ENCODE measurements at regions not wholly inside any gene's neighbourhood (a gene's known extent, or its start where the extent isn't known, plus 50 kb on each side); places are given as distances from the start of the nearest gene placed in this dataset.

GRCh38 chr9:117952581-117952980 is 248.4 kb downstream of the TLR4 start:
- no peak overlapping the region for H3K4ac ChIP-seq (ENCODE audit: low read depth, low read length)
- no peaks in the 10 kb centered on the region for H3K79me1 ChIP-seq (ENCODE audit: insufficient read depth, low read depth, low read length, poor library complexity, severe bottlenecking)
- no peaks in the 10 kb centered on the region for H3K36me3 Mint-ChIP-seq (ENCODE audit: insufficient read depth in 1 of 3, low read depth in 3 of 3)
- no peak overlapping the region for H2BK20ac ChIP-seq (ENCODE audit: low read depth, low read length, poor library complexity, severe bottlenecking)
- no peak overlapping the region for H3K14ac ChIP-seq (ENCODE audit: insufficient read depth, low read length)
- H3K9me3 Mint-ChIP-seq = no peaks in the 10 kb centered on the region
- H2BK15ac ChIP-seq (ENCODE audit: low read depth, low read length) = no peak overlapping the region
- no peak for DNase-seq
- no peak overlapping the region for H2BK12ac ChIP-seq (ENCODE audit: insufficient read length, low read depth, low read length)
- no peak overlapping the region for H2BK5ac ChIP-seq (ENCODE audit: insufficient read length, low read length)
- H2BK120ac ChIP-seq (ENCODE audit: low read depth, low read length, poor library complexity, severe bottlenecking) = no peak overlapping the region
- no peak overlapping the region for H3K56ac ChIP-seq (ENCODE audit: insufficient read length, low read depth, low read length)
- H3K4me1 Mint-ChIP-seq = peaks cover 0 to 5% of the 10 kb centered on the region in 2 experiments; a peak in 1 of 4 replicates
- no peaks in the 10 kb centered on the region for H3K27me3 Mint-ChIP-seq (ENCODE audit: low read depth)
- TF ChIP-seq CTCF (conservative IDR thresholded peaks at IDR 0.05) = no peak
- no peak overlapping the region for H3K9ac ChIP-seq (ENCODE audit: extremely low read depth, insufficient read length, low read length)
- no peak overlapping the region for H4K5ac ChIP-seq (ENCODE audit: insufficient read length, low read depth, low read length)
- no peak overlapping the region for H3K18ac ChIP-seq (ENCODE audit: insufficient read length, low read depth, low read length)
- no peak overlapping the region for H3K4me3 Mint-ChIP-seq
- H4K20me1 ChIP-seq (ENCODE audit: control insufficient read depth, insufficient read depth, insufficient read length) = no peaks in the 10 kb centered on the region
- no peak overlapping the region for H3K27ac Mint-ChIP-seq
- H3K27me3 ChIP-seq (ENCODE audit: insufficient read depth, low read length) = no peaks in the 10 kb centered on the region
- H2AFZ ChIP-seq (ENCODE audit: low read length) = no peak overlapping the region
- WGBS (ENCODE audit: extremely low coverage, insufficient read length, low lambda C conversion rate) = no CpG with 5 or more reads among the region's 2 CpGs
- no peaks in the 10 kb centered on the region for H3K4me1 ChIP-seq (ENCODE audit: insufficient read depth, low read length)
- no peak overlapping the region for H4K91ac ChIP-seq (ENCODE audit: insufficient read length, low read depth, low read length)
- H4K8ac ChIP-seq (replicated peaks; ENCODE audit: insufficient read length, low read depth, low read length) = no peak overlapping the region
- no peak overlapping the region for H3K23ac ChIP-seq (ENCODE audit: insufficient read length, low read depth, low read length)
- H3K23me2 ChIP-seq (ENCODE audit: insufficient read length, low read depth, low read length, poor library complexity, severe bottlenecking) = no peaks in the 10 kb centered on the region
- no peak overlapping the region for H3K4me2 ChIP-seq (ENCODE audit: insufficient read depth, insufficient read length, low read length)
- H3T11ph ChIP-seq (ENCODE audit: low read length) = no peak overlapping the region
- no peaks in the 10 kb centered on the region for H3K9me3 ChIP-seq (ENCODE audit: control insufficient read depth, low read depth, low read length)
- H3K27ac ChIP-seq (ENCODE audit: insufficient read length, low read depth, low read length) = no peak overlapping the region
- H2AK5ac ChIP-seq (ENCODE audit: insufficient read length, low read length) = no peak overlapping the region
- no peaks in the 10 kb centered on the region for H3K79me2 ChIP-seq (ENCODE audit: insufficient read depth, low read length)

Data from H9 (cell line).